ENCODE measurements at regions not wholly inside any gene's neighbourhood (a gene's known extent, or its start where the extent isn't known, plus 50 kb on each side); places are given as distances from the start of the nearest gene placed in this dataset.
"Not testable (repeated sequence)": the region's sequence is repeated elsewhere in the genome, so short reads cannot be mapped to it uniquely, and the experiment has no call there.

DNA sequence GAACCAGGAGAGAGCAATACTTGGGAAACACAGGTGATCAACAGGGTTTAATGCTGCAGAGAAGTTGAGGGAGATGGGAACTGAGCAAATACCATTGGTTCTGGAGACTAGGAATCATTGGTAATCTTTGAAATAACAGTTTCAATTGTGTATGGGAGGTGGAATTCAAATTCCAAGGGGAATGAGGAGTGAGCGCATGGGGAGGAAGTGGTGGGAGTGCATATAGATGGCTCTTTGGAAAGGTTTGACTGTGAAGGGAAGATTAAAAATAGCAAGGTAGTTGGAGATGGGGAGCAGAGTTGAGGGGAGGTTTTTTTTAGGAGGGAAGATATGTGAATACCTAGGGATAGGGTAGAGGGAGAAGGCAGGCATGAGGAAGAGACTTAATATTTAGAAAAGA, 51.1 kb upstream of the ROPN1 start:
- peaks cover 20% of the 10 kb centered on the region for H3K27me3 ChIP-seq (replicated peaks; ENCODE audit: control insufficient read depth, insufficient read depth, low read length)
- DNase-seq (ENCODE audit: low read depth): no peak
- H3K36me3 ChIP-seq (ENCODE audit: control insufficient read depth, insufficient read depth, low read length, severe bottlenecking): no peaks in the 10 kb centered on the region
- H3K4me1 ChIP-seq (ENCODE audit: control insufficient read depth, insufficient read depth, low read length): no peaks in the 10 kb centered on the region
- no peaks in the 10 kb centered on the region for H3K9me3 ChIP-seq (ENCODE audit: control insufficient read depth, low read length)
- no peak overlapping the region for H3K9ac ChIP-seq (ENCODE audit: low read length)
- no peak overlapping the region for H3K4me3 ChIP-seq (ENCODE audit: low read length)

DNA sequence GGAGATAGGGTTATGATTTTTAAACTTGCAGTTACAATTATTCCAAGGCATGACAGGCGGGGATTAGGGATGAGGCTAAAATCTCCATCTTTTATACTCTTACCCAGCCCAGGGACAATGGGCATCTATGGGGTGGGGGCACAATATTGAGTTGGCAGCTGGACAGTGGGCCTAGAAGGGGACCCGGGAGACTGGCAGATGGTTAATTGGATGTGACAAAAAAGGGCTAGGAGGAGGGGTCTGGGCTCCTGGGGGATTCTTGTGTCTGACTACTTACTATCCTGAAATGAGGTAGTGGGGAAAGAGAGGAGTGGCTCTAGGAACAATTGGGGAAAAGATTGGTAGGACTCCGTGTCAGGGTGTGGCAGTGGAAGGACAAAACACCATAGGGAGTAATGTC, 53.0 kb upstream of the ROPN1 start:
- no peaks in the 10 kb centered on the region for H3K9me3 ChIP-seq (ENCODE audit: control insufficient read depth, low read length)
- H3K4me3 ChIP-seq (ENCODE audit: low read length): no peak overlapping the region
- H3K4me1 ChIP-seq (ENCODE audit: control insufficient read depth, insufficient read depth, low read length): no peaks in the 10 kb centered on the region
- no peaks in the 10 kb centered on the region for H3K36me3 ChIP-seq (ENCODE audit: control insufficient read depth, insufficient read depth, low read length, severe bottlenecking)
- no peak for DNase-seq (ENCODE audit: low read depth)
- H3K9ac ChIP-seq (ENCODE audit: low read length): no peak overlapping the region
- H3K27me3 ChIP-seq (replicated peaks; ENCODE audit: control insufficient read depth, insufficient read depth, low read length): peaks cover 20% of the 10 kb centered on the region

GRCh38 chr3:124048967-124049798, 57.3 kb upstream of the ROPN1 start:
- no peak overlapping the region for H3K4me3 ChIP-seq (ENCODE audit: low read length)
- DNase-seq (ENCODE audit: low read depth): no peak

DNA sequence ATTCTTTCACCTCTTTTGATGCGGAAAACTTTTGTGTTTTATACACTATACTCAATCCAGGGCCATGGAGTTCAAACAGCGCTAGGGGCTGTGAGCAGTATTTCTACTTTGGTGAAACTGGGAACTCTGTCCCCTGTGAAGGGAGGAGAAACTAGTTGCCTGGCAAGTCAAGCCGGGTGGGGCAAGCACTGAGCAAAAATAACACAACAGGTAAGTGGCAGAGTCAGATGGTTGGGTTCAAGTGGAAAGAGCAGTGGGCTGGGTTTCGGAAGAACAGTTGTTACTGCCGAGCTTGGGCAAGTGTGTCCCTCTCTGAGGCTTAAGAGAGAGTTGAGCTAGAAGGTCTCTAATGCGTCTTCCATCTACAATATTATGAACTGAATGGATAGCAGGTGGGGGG, 59.7 kb upstream of the ROPN1 start:
- H3K36me3 ChIP-seq (ENCODE audit: control insufficient read depth, insufficient read depth, low read length, severe bottlenecking): no peaks in the 10 kb centered on the region
- H3K4me1 ChIP-seq (ENCODE audit: control insufficient read depth, insufficient read depth, low read length): no peaks in the 10 kb centered on the region
- H3K9me3 ChIP-seq (ENCODE audit: control insufficient read depth, low read length): no peaks in the 10 kb centered on the region
- no peak overlapping the region for H3K4me3 ChIP-seq (ENCODE audit: low read length)
- DNase-seq (ENCODE audit: low read depth): no peak
- no peaks in the 10 kb centered on the region for H3K27me3 ChIP-seq (replicated peaks; ENCODE audit: control insufficient read depth, insufficient read depth, low read length)
- no peak overlapping the region for H3K9ac ChIP-seq (ENCODE audit: low read length)

More at GRCh38 chr3:124048967-124049798, 57.3 kb upstream of the ROPN1 start:
- no peaks in the 10 kb centered on the region for H3K36me3 ChIP-seq (ENCODE audit: control insufficient read depth, insufficient read depth, low read length, severe bottlenecking)
- no peaks in the 10 kb centered on the region for H3K27me3 ChIP-seq (replicated peaks; ENCODE audit: control insufficient read depth, insufficient read depth, low read length)
- H3K4me1 ChIP-seq (ENCODE audit: control insufficient read depth, insufficient read depth, low read length): no peaks in the 10 kb centered on the region
- H3K9me3 ChIP-seq (ENCODE audit: control insufficient read depth, low read length): no peaks in the 10 kb centered on the region
- H3K9ac ChIP-seq (ENCODE audit: low read length): no peak overlapping the region

GRCh38 chr3:124053871-124054270, 61.9 kb upstream of the ROPN1 start:
- DNase-seq (ENCODE audit: low read depth): no peak
- Histone ChIP-seq H3K4me1 (ENCODE audit: control insufficient read depth, insufficient read depth, low read length) (peaks cover 11% of the 10 kb centered on the region), H3K9ac (ENCODE audit: low read length) (no peak overlapping the region), H3K4me3 (ENCODE audit: low read length) (no peak overlapping the region), H3K27me3 (replicated peaks; ENCODE audit: control insufficient read depth, insufficient read depth, low read length) (no peaks in the 10 kb centered on the region), H3K9me3 (ENCODE audit: control insufficient read depth, low read length) (no peaks in the 10 kb centered on the region), H3K36me3 (ENCODE audit: control insufficient read depth, insufficient read depth, low read length, severe bottlenecking) (no peaks in the 10 kb centered on the region)

DNA sequence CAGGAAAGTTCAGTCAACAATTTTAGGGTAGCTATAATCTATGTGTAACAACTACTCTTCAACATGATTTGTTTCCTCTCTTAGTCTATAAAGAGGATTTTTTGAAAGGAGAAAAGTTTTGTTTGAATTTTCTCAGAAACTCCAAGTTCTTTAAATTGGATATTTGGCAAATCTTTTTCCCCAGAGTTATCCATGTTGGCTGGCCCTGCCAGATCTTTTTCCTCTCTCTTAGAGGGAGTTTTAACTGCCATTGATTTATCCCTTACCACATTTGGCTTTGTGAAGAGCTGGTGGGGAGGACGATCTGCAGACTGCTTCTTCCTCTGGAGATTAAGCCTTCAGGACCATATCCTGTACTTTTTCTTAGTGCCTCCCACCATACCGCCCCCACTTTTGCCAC, 64.9 kb upstream of the ROPN1 start:
- H3K4me1 ChIP-seq (ENCODE audit: control insufficient read depth, insufficient read depth, low read length): peaks cover 37% of the 10 kb centered on the region
- no peaks in the 10 kb centered on the region for H3K36me3 ChIP-seq (ENCODE audit: control insufficient read depth, insufficient read depth, low read length, severe bottlenecking)
- no peak for DNase-seq (ENCODE audit: low read depth)
- H3K4me3 ChIP-seq (ENCODE audit: low read length): no peak overlapping the region
- H3K9ac ChIP-seq (ENCODE audit: low read length): no peak overlapping the region
- H3K27me3 ChIP-seq (replicated peaks; ENCODE audit: control insufficient read depth, insufficient read depth, low read length): no peaks in the 10 kb centered on the region
- no peaks in the 10 kb centered on the region for H3K9me3 ChIP-seq (ENCODE audit: control insufficient read depth, low read length)

DNA sequence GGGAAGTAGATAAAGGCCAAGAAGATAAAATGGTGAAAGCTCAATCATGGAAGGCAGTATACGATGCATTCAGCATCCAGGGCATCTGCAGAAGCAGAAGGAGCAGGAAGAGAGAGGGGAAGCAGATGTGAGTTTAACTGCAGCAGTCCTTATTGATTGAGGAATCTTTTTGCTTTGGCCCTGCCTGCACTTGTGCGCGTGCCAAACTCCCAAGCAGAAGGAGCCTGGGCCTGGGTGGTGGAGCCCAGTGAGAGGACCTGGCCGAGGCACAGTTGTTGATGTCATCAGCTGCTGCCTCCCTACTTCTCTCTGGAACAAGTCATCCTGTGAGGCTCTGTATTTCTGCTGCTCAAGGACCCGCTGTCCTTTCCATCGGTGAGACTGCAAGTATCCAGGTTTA, 65.5 kb upstream of the ROPN1 start:
- Histone ChIP-seq H3K4me3 (ENCODE audit: low read length) (no peak overlapping the region), H3K9ac (ENCODE audit: low read length) (no peak overlapping the region), H3K9me3 (ENCODE audit: control insufficient read depth, low read length) (no peaks in the 10 kb centered on the region), H3K27me3 (replicated peaks; ENCODE audit: control insufficient read depth, insufficient read depth, low read length) (no peaks in the 10 kb centered on the region), H3K36me3 (ENCODE audit: control insufficient read depth, insufficient read depth, low read length, severe bottlenecking) (no peaks in the 10 kb centered on the region), H3K4me1 (ENCODE audit: control insufficient read depth, insufficient read depth, low read length) (peaks cover 42% of the 10 kb centered on the region)
- no peak for DNase-seq (ENCODE audit: low read depth)

DNA sequence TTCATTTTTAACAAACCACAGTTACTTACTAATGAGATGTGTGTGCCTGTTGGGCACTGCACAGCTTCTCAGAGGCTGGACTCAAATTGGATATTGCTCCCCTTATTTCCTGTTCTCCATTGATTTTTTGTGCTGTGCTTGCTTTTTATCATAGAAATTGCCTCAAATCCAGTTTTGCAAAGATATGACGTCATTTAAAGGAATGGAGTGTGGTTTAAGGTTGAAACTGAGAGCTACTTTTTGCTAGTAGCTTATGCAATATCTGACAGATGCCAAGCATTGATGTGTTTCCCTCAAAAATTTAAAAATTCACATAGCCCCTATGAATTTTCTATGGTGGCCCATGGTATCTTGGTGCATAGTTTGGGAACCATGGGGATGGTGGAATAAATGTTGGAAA, 67.7 kb upstream of the ROPN1 start:
- no peak overlapping the region for H3K9ac ChIP-seq (ENCODE audit: low read length)
- H3K36me3 ChIP-seq (ENCODE audit: control insufficient read depth, insufficient read depth, low read length, severe bottlenecking): no peaks in the 10 kb centered on the region
- peak; percentile 81 for DNase-seq (ENCODE audit: low read depth)
- H3K27me3 ChIP-seq (replicated peaks; ENCODE audit: control insufficient read depth, insufficient read depth, low read length): no peaks in the 10 kb centered on the region
- H3K4me3 ChIP-seq (ENCODE audit: low read length): no peak overlapping the region
- peaks cover 60% of the 10 kb centered on the region for H3K4me1 ChIP-seq (ENCODE audit: control insufficient read depth, insufficient read depth, low read length)
- no peaks in the 10 kb centered on the region for H3K9me3 ChIP-seq (ENCODE audit: control insufficient read depth, low read length)

GRCh38 chr3:124063197-124063909, 71.4 kb upstream of the ROPN1 start:
- Histone ChIP-seq H3K27me3 (replicated peaks; ENCODE audit: control insufficient read depth, insufficient read depth, low read length) (no peaks in the 10 kb centered on the region), H3K9me3 (ENCODE audit: control insufficient read depth, low read length) (no peaks in the 10 kb centered on the region), H3K9ac (ENCODE audit: low read length) (no peak overlapping the region), H3K4me1 (ENCODE audit: control insufficient read depth, insufficient read depth, low read length) (peaks cover 49% of the 10 kb centered on the region), H3K4me3 (ENCODE audit: low read length) (no peak overlapping the region), H3K36me3 (ENCODE audit: control insufficient read depth, insufficient read depth, low read length, severe bottlenecking) (no peaks in the 10 kb centered on the region)
- DNase-seq (ENCODE audit: low read depth): peak; percentile 47

GRCh38 chr3:124064050-124064449, 72.1 kb upstream of the ROPN1 start:
- Histone ChIP-seq H3K9me3 (ENCODE audit: control insufficient read depth, low read length) (no peaks in the 10 kb centered on the region), H3K27me3 (replicated peaks; ENCODE audit: control insufficient read depth, insufficient read depth, low read length) (no peaks in the 10 kb centered on the region), H3K4me1 (ENCODE audit: control insufficient read depth, insufficient read depth, low read length) (peaks cover 48% of the 10 kb centered on the region), H3K4me3 (ENCODE audit: low read length) (no peak overlapping the region), H3K9ac (ENCODE audit: low read length) (no peak overlapping the region), H3K36me3 (ENCODE audit: control insufficient read depth, insufficient read depth, low read length, severe bottlenecking) (no peaks in the 10 kb centered on the region)
- peak; percentile 5 for DNase-seq (ENCODE audit: low read depth)

GRCh38 chr3:124066543-124066942, 74.6 kb upstream of the ROPN1 start:
- H3K36me3 ChIP-seq (ENCODE audit: control insufficient read depth, insufficient read depth, low read length, severe bottlenecking); H3K27me3 ChIP-seq (replicated peaks; ENCODE audit: control insufficient read depth, insufficient read depth, low read length); DNase-seq (ENCODE audit: low read depth); H3K9ac ChIP-seq (ENCODE audit: low read length); H3K9me3 ChIP-seq (ENCODE audit: control insufficient read depth, low read length); H3K4me3 ChIP-seq (ENCODE audit: low read length): not testable (repeated sequence)
- H3K4me1 ChIP-seq (ENCODE audit: control insufficient read depth, insufficient read depth, low read length): peaks cover 27% of the 10 kb centered on the region

All from adipocyte (in vitro differentiated cells).